ENCODE measurements at regions not wholly inside any gene's neighbourhood (a gene's known extent, or its start where the extent isn't known, plus 50 kb on each side); places are given as distances from the start of the nearest gene placed in this dataset.

- TF ChIP-seq POLR2A (IDR thresholded peaks at IDR 0.05) (no peak), CTCF (IDR thresholded peaks at IDR 0.05) (no peak)
Observed at GRCh38 chr20:48180024-48180423, 394.7 kb upstream of the SULF2 start.
